ENCODE measurements at regions not wholly inside any gene's neighbourhood (a gene's known extent, or its start where the extent isn't known, plus 50 kb on each side); places are given as distances from the start of the nearest gene placed in this dataset.

GRCh38 chr11:4190519-4190918 is 95.9 kb downstream of the RRM1 start:
- H3K9ac ChIP-seq (ENCODE audit: low read depth in 1 of 2, low read length in 2 of 2): no peak overlapping the region
- DNase-seq (ENCODE audit: low spot score): no peak
- H3K4me1 ChIP-seq (ENCODE audit: control insufficient read depth in 4 of 4, insufficient read depth in 4 of 4, low read length in 3 of 4): peaks cover 6 to 22% (median 11%) of the 10 kb centered on the region in 4 donors
- no peak for TF ChIP-seq YY1 (IDR thresholded peaks at IDR 0.05)
- TF ChIP-seq CTCF (IDR thresholded peaks at IDR 0.05; ENCODE audit: low read depth, low read length, missing input control): no peak
- TF ChIP-seq HNF4G (IDR thresholded peaks at IDR 0.05): no peak
- H3K27me3 ChIP-seq (ENCODE audit: control insufficient read depth in 4 of 4, insufficient read depth in 4 of 4, low read length in 3 of 4): no peaks in the 10 kb centered on the region
- H3K27ac ChIP-seq (ENCODE audit: low read depth in 1 of 2, low read length in 2 of 2): no peak overlapping the region
- WGBS: 86% methylated on average over 8 of the region's 8 CpGs
- H3K4me3 ChIP-seq (ENCODE audit: low read depth in 1 of 3, low read length in 3 of 3): no peak overlapping the region
- H3K9me3 ChIP-seq (ENCODE audit: control insufficient read depth in 4 of 4, low read length in 3 of 4): no peaks in the 10 kb centered on the region
- H3K36me3 ChIP-seq (ENCODE audit: control insufficient read depth in 4 of 4, insufficient read depth in 3 of 4, low read depth in 1 of 4, low read length in 3 of 4): no peaks in the 10 kb centered on the region

DNA sequence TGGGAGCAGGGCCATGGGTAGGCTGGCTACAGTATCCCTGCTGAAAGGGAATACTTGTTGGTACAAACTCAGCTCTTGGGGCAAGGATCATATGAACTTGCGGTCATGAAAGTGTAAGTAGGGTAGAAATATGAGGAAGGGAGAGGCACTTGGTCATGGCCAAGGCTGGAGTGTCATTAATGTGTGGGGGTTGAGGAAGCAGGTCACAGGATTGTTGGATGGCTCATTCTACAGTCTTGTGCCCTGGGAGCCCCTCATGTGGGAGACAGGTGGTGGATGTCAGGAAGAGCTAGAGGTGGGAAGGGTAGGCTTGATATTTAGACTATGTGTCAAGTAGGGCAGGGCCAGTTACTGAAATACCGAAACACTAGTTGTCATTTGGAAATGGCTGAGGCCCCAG is 95.5 kb downstream of the RRM1 start:
- TF ChIP-seq NR2F2 (IDR thresholded peaks at IDR 0.05) (no peak), FOXA1 (IDR thresholded peaks at IDR 0.05) (no peak), RXRA (IDR thresholded peaks at IDR 0.05) (no peak), FOXA2 (IDR thresholded peaks at IDR 0.05) (no peak), GABPA (IDR thresholded peaks at IDR 0.05 in 1 of 2, conservative IDR thresholded peaks at IDR 0.05 in 1 of 2) (no peak), HNF4G (IDR thresholded peaks at IDR 0.05) (no peak), EGR1 (IDR thresholded peaks at IDR 0.05; ENCODE audit: low read depth in 2 of 2) (no peak), TAF1 (conservative IDR thresholded peaks at IDR 0.05) (no peak), ZBTB33 (IDR thresholded peaks at IDR 0.05) (no peak), RAD21 (IDR thresholded peaks at IDR 0.05) (no peak), HNF4A (conservative IDR thresholded peaks at IDR 0.05) (no peak), SP1 (IDR thresholded peaks at IDR 0.05) (no peak), CTCF (IDR thresholded peaks at IDR 0.05; ENCODE audit: low read depth, low read length, missing input control) (no peak)
- TF ChIP-seq, protein P1, sequence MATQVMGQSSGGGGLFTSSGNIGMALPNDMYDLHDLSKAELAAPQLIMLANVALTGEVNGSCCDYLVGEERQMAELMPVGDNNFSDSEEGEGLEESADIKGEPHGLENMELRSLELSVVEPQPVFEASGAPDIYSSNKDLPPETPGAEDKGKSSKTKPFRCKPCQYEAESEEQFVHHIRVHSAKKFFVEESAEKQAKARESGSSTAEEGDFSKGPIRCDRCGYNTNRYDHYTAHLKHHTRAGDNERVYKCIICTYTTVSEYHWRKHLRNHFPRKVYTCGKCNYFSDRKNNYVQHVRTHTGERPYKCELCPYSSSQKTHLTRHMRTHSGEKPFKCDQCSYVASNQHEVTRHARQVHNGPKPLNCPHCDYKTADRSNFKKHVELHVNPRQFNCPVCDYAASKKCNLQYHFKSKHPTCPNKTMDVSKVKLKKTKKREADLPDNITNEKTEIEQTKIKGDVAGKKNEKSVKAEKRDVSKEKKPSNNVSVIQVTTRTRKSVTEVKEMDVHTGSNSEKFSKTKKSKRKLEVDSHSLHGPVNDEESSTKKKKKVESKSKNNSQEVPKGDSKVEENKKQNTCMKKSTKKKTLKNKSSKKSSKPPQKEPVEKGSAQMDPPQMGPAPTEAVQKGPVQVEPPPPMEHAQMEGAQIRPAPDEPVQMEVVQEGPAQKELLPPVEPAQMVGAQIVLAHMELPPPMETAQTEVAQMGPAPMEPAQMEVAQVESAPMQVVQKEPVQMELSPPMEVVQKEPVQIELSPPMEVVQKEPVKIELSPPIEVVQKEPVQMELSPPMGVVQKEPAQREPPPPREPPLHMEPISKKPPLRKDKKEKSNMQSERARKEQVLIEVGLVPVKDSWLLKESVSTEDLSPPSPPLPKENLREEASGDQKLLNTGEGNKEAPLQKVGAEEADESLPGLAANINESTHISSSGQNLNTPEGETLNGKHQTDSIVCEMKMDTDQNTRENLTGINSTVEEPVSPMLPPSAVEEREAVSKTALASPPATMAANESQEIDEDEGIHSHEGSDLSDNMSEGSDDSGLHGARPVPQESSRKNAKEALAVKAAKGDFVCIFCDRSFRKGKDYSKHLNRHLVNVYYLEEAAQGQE (IDR thresholded peaks at IDR 0.05): no peak
- TF ChIP-seq, protein P2, sequence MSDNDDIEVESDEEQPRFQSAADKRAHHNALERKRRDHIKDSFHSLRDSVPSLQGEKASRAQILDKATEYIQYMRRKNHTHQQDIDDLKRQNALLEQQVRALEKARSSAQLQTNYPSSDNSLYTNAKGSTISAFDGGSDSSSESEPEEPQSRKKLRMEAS (IDR thresholded peaks at IDR 0.05): no peak
- TF ChIP-seq, protein P3, sequence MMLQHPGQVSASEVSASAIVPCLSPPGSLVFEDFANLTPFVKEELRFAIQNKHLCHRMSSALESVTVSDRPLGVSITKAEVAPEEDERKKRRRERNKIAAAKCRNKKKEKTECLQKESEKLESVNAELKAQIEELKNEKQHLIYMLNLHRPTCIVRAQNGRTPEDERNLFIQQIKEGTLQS (IDR thresholded peaks at IDR 0.05): no peak
- Histone ChIP-seq H3K36me3 (ENCODE audit: control insufficient read depth in 4 of 4, insufficient read depth in 3 of 4, low read depth in 1 of 4, low read length in 3 of 4) (no peaks in the 10 kb centered on the region), H3K9ac (ENCODE audit: low read depth in 1 of 2, low read length in 2 of 2) (no peak overlapping the region), H3K27ac (ENCODE audit: low read depth in 1 of 2, low read length in 2 of 2) (no peak overlapping the region), H3K4me1 (ENCODE audit: control insufficient read depth in 4 of 4, insufficient read depth in 4 of 4, low read length in 3 of 4) (peaks cover 6 to 26% (median 15%) of the 10 kb centered on the region in 4 donors), H3K27me3 (ENCODE audit: control insufficient read depth in 4 of 4, insufficient read depth in 4 of 4, low read length in 3 of 4) (no peaks in the 10 kb centered on the region), H3K4me3 (ENCODE audit: low read depth in 1 of 3, low read length in 3 of 3) (no peak overlapping the region), H3K9me3 (ENCODE audit: control insufficient read depth in 4 of 4, low read length in 3 of 4) (no peaks in the 10 kb centered on the region)
- WGBS: 48% methylated on average over 2 of the region's 2 CpGs
- no peak for DNase-seq (ENCODE audit: low spot score)
